Right ventricle myocardium inferior (tissue), 1 donor: ENCODE measurements at regions not wholly inside any gene's neighbourhood (a gene's known extent, or its start where the extent isn't known, plus 50 kb on each side); places are given as distances from the start of the nearest gene placed in this dataset.

Experiments
- ATAC-seq: fragments of 200-7000 bp; cut with Tn5 transposase; one replicate; pipeline ENCODE4 v1.9.1; 2020; ENCODE audit warnings: mild to moderate bottlenecking, moderate library complexity
- DNase-seq: peaks from one replicate; pipeline ENCODE4 v3.0.0; 2021; ENCODE audit errors: missing footprints
- intact Hi-C: fragments of 100-400 bp; cut with DNase I; formaldehyde crosslinking; loops from one replicate; pipeline ENCODE4 v1.11.0; 2022
- donor health status: DM: no; HTN: yes; CAD: no; lungs with severe emphysema.

- DNase-seq (no peak), ATAC-seq (no peak)
- intact Hi-C loops: no loop called here
These were observed 93.7 kb upstream of the RGMA start for GRCh38 chr15:93182703-93183205.

GRCh38 chr15:93180656-93181055 is 91.6 kb upstream of the RGMA start:
- intact Hi-C loops: no loop called here
- no peak for ATAC-seq
- no peak for DNase-seq

- intact Hi-C loops: no loop called here
- ATAC-seq (no peak), DNase-seq (no peak)
These were observed 91.1 kb upstream of the RGMA start for GRCh38 chr15:93180128-93180527.

GRCh38 chr15:93179700-93180102 is 90.7 kb upstream of the RGMA start:
- intact Hi-C loops: no loop called here
- DNase-seq: no peak
- no peak for ATAC-seq

- intact Hi-C loops: no loop called here
- no peak for DNase-seq
- peak; percentile 42 for ATAC-seq
These were observed 90.1 kb upstream of the RGMA start for GRCh38 chr15:93179072-93179471.

GRCh38 chr15:93178371-93178770 is 89.4 kb upstream of the RGMA start:
- ATAC-seq (no peak), DNase-seq (no peak)
- intact Hi-C loops: no loop called here

- ATAC-seq (no peak), DNase-seq (no peak)
- intact Hi-C loops: no loop called here
These were observed 87.1 kb upstream of the RGMA start for GRCh38 chr15:93176065-93176464.

- intact Hi-C loops: no loop called here
- DNase-seq (no peak), ATAC-seq (no peak)
These were observed 85.8 kb upstream of the RGMA start for GRCh38 chr15:93174836-93175235.

- intact Hi-C loops: no loop called here
- no peak for DNase-seq
- ATAC-seq: no peak
These were observed 84.4 kb upstream of the RGMA start for GRCh38 chr15:93173369-93173768.

- intact Hi-C loops: no loop called here
- DNase-seq: no peak
- no peak for ATAC-seq
These were observed 82.5 kb upstream of the RGMA start for GRCh38 chr15:93171476-93171875.

GRCh38 chr15:93170329-93170728 is 81.3 kb upstream of the RGMA start:
- intact Hi-C loops: no loop called here
- no peak for DNase-seq
- ATAC-seq: no peak

- ATAC-seq (peak; percentile 72), DNase-seq (no peak)
- intact Hi-C loops: no loop called here
These were observed 79.9 kb upstream of the RGMA start for GRCh38 chr15:93168910-93169309.

GRCh38 chr15:93167291-93167690 is 78.3 kb upstream of the RGMA start:
- intact Hi-C loops: no loop called here

GRCh38 chr15:93166675-93167074 is 77.7 kb upstream of the RGMA start:
- DNase-seq: no peak
- no peak for ATAC-seq
- intact Hi-C loops: no loop called here

More at GRCh38 chr15:93167291-93167690, 78.3 kb upstream of the RGMA start:
- ATAC-seq: no peak
- DNase-seq: no peak

GRCh38 chr15:93165734-93166470 is 76.9 kb upstream of the RGMA start:
- no peak for DNase-seq

GRCh38 chr15:93164409-93164808 is 75.4 kb upstream of the RGMA start:
- ATAC-seq (no peak), DNase-seq (no peak)
- intact Hi-C loops: no loop called here

More at GRCh38 chr15:93165734-93166470, 76.9 kb upstream of the RGMA start:
- no peak for ATAC-seq
- intact Hi-C loops: no loop called here

- intact Hi-C loops: no loop called here
- no peak for DNase-seq
- no peak for ATAC-seq
These were observed 73.5 kb upstream of the RGMA start for GRCh38 chr15:93162560-93162959.

GRCh38 chr15:93159930-93160329 is 70.9 kb upstream of the RGMA start:
- intact Hi-C loops: no loop called here
- DNase-seq: no peak
- no peak for ATAC-seq

- intact Hi-C loops: no loop called here
- ATAC-seq: no peak
- no peak for DNase-seq
These were observed 69.3 kb upstream of the RGMA start for GRCh38 chr15:93158097-93158900.

GRCh38 chr15:93154666-93155065 is 65.7 kb upstream of the RGMA start:
- ATAC-seq (no peak), DNase-seq (no peak)
- intact Hi-C loops: no loop called here
